ENCODE measurements at regions not wholly inside any gene's neighbourhood (a gene's known extent, or its start where the extent isn't known, plus 50 kb on each side); places are given as distances from the start of the nearest gene placed in this dataset.

DNA sequence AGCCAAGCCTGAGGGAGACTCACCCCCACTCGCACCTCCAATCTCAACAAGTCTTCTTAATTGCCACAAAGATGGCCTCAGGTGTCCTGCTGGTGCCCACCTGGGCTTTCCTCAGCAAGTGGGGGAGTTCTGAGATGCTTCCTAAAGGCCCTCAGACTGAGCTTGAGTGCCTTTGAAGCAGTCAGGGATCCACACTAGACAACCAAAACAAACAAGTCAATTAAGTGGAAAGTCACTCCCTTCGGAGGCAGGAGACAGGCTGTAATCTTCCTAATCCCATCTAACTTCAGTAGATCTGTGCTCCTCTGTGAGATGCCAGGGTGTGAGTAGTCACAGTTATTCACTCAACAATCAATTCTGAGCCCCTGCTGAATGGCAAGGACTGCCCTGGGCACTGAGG is 68.3 kb upstream of the SERP2 start:
- TF ChIP-seq, protein P1, sequence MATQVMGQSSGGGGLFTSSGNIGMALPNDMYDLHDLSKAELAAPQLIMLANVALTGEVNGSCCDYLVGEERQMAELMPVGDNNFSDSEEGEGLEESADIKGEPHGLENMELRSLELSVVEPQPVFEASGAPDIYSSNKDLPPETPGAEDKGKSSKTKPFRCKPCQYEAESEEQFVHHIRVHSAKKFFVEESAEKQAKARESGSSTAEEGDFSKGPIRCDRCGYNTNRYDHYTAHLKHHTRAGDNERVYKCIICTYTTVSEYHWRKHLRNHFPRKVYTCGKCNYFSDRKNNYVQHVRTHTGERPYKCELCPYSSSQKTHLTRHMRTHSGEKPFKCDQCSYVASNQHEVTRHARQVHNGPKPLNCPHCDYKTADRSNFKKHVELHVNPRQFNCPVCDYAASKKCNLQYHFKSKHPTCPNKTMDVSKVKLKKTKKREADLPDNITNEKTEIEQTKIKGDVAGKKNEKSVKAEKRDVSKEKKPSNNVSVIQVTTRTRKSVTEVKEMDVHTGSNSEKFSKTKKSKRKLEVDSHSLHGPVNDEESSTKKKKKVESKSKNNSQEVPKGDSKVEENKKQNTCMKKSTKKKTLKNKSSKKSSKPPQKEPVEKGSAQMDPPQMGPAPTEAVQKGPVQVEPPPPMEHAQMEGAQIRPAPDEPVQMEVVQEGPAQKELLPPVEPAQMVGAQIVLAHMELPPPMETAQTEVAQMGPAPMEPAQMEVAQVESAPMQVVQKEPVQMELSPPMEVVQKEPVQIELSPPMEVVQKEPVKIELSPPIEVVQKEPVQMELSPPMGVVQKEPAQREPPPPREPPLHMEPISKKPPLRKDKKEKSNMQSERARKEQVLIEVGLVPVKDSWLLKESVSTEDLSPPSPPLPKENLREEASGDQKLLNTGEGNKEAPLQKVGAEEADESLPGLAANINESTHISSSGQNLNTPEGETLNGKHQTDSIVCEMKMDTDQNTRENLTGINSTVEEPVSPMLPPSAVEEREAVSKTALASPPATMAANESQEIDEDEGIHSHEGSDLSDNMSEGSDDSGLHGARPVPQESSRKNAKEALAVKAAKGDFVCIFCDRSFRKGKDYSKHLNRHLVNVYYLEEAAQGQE (IDR thresholded peaks at IDR 0.05; ENCODE audit: low read depth): no peak
- TF ChIP-seq, protein P2, sequence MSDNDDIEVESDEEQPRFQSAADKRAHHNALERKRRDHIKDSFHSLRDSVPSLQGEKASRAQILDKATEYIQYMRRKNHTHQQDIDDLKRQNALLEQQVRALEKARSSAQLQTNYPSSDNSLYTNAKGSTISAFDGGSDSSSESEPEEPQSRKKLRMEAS (IDR thresholded peaks at IDR 0.05): no peak
- TF ChIP-seq EP300 (IDR thresholded peaks at IDR 0.05; ENCODE audit: borderline replicate concordance) (no peak), CEBPB (IDR thresholded peaks at IDR 0.05) (no peak), RAD21 (IDR thresholded peaks at IDR 0.05; ENCODE audit: low read depth) (no peak), ZBTB7A (IDR thresholded peaks at IDR 0.05; ENCODE audit: low read depth) (no peak), FOXM1 (IDR thresholded peaks at IDR 0.05; ENCODE audit: borderline replicate concordance, low read depth) (no peak), YY1 (IDR thresholded peaks at IDR 0.05; ENCODE audit: low read depth) (no peak), TAF1 (IDR thresholded peaks at IDR 0.05; ENCODE audit: low read depth) (no peak), TCF12 (IDR thresholded peaks at IDR 0.05; ENCODE audit: low read depth) (no peak), TEAD4 (IDR thresholded peaks at IDR 0.05) (no peak), CREB1 (IDR thresholded peaks at IDR 0.05; ENCODE audit: low read depth) (no peak)
- TF ChIP-seq, protein P3, sequence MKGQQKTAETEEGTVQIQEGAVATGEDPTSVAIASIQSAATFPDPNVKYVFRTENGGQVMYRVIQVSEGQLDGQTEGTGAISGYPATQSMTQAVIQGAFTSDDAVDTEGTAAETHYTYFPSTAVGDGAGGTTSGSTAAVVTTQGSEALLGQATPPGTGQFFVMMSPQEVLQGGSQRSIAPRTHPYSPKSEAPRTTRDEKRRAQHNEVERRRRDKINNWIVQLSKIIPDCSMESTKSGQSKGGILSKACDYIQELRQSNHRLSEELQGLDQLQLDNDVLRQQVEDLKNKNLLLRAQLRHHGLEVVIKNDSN (IDR thresholded peaks at IDR 0.05): no peak
